DOHH2 (cell line): ENCODE measurements at regions not wholly inside any gene's neighbourhood (a gene's known extent, or its start where the extent isn't known, plus 50 kb on each side); places are given as distances from the start of the nearest gene placed in this dataset.

Experiments used
- EZH2phosphoT487 ChIP-seq: fragments of 200-600 bp; sonication (generic); IDR thresholded peaks from 2 replicates; pipeline ENCODE4 v1.6.1; 2017; ENCODE audit warnings: borderline replicate concordance, mild to moderate bottlenecking, antibody characterized with exemption, low read length, moderate library complexity, mixed read lengths
- TF ChIP-seq, protein P1 (sequence below): fragments of 200-600 bp; sonication (generic); IDR thresholded peaks from one replicate; pipeline ENCODE4 v1.5.1; 2014; ENCODE audit warnings: antibody characterized with exemption, mild to moderate bottlenecking, low read depth, low read length; ENCODE audit not compliant: poor library complexity, severe bottlenecking

DNA sequence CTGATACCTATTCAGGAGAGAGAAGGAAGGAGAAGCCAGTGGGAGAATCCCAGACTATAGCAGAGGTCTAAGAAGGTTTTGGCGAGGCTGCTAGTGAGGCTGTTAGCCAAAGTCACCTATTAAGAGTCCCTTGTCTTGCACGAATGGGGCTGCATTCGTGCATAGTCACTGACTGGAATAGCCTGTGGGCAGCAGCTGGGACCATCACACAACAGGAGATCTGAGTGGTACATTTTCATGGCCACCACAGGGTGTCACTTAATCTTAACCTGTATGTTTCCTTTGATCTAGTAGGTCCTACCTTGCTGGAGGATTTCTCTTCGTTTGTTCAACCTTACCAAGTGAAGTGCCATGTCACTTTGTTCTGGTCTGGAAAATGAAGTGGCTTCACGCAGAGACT is 319.9 kb downstream of the BMPER start:
- no peak for TF ChIP-seq EZH2phosphoT487
- TF ChIP-seq, protein P1, sequence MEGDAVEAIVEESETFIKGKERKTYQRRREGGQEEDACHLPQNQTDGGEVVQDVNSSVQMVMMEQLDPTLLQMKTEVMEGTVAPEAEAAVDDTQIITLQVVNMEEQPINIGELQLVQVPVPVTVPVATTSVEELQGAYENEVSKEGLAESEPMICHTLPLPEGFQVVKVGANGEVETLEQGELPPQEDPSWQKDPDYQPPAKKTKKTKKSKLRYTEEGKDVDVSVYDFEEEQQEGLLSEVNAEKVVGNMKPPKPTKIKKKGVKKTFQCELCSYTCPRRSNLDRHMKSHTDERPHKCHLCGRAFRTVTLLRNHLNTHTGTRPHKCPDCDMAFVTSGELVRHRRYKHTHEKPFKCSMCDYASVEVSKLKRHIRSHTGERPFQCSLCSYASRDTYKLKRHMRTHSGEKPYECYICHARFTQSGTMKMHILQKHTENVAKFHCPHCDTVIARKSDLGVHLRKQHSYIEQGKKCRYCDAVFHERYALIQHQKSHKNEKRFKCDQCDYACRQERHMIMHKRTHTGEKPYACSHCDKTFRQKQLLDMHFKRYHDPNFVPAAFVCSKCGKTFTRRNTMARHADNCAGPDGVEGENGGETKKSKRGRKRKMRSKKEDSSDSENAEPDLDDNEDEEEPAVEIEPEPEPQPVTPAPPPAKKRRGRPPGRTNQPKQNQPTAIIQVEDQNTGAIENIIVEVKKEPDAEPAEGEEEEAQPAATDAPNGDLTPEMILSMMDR, result no peak
